A673 (cell line): ENCODE measurements at regions not wholly inside any gene's neighbourhood (a gene's known extent, or its start where the extent isn't known, plus 50 kb on each side); places are given as distances from the start of the nearest gene placed in this dataset.

ENCODE experiments used
- CTCF ChIP-seq: fragments of 300-800, 200-600 bp; sonication (generic); conservative IDR thresholded peaks from 2 replicates; pipeline ENCODE4 v1.5.1; 2017; ENCODE audit warnings: low read depth, mild to moderate bottlenecking, antibody characterized with exemption, low read length, moderate library complexity, mixed read lengths
- EZH2 ChIP-seq: fragments of 200-600 bp; sonication (generic); IDR thresholded peaks from 2 replicates; pipeline ENCODE4 v1.6.1; 2017; ENCODE audit warnings: borderline replicate concordance, low read depth, mild to moderate bottlenecking, mixed read lengths, antibody characterized with exemption, low read length; ENCODE audit not compliant: poor library complexity, severe bottlenecking

GRCh38 chr13:73288596-73288995 is 229.8 kb downstream of the KLF5 start:
- no peak for TF ChIP-seq CTCF
- no peak for TF ChIP-seq EZH2
